Type B pancreatic cell (in vitro differentiated cells): ENCODE measurements at regions not wholly inside any gene's neighbourhood (a gene's known extent, or its start where the extent isn't known, plus 50 kb on each side); places are given as distances from the start of the nearest gene placed in this dataset.

ENCODE experiments used
- DNase-seq: peaks from one replicate; pipeline ENCODE4 v3.0.0; 2021; ENCODE audit warnings: mixed read lengths; ENCODE audit not compliant: unreplicated experiment; ENCODE audit errors: extremely low spot score
- H3K27ac Mint-ChIP-seq: 2 replicates; pipeline ENCODE4 v1.8.0; 2021; ENCODE audit warnings: mild to moderate bottlenecking, mixed read lengths
- H3K27me3 Mint-ChIP-seq: 2 replicates; pipeline ENCODE4 v1.8.0; 2021; ENCODE audit warnings: mixed read lengths
- H3K36me3 Mint-ChIP-seq: 2 replicates; pipeline ENCODE4 v1.8.0; 2021; ENCODE audit warnings: mixed read lengths
- H3K4me1 Mint-ChIP-seq: one replicate; pipeline ENCODE4 v1.8.0; 2021; ENCODE audit warnings: mixed read lengths; ENCODE audit not compliant: unreplicated experiment
- H3K4me3 Mint-ChIP-seq: 2 replicates; pipeline ENCODE4 v1.8.0; 2021; ENCODE audit warnings: mild to moderate bottlenecking, mixed read lengths
- H3K9me3 Mint-ChIP-seq: 2 replicates; pipeline ENCODE4 v1.8.0; 2021; ENCODE audit warnings: mixed read lengths
- TF ChIP-seq, protein P1 (sequence below): fragments of 200-600 bp; sonication (generic); conservative IDR thresholded peaks from 2 replicates; pipeline ENCODE4 v1.5.0; 2021; ENCODE audit warnings: antibody characterized with exemption, mild to moderate bottlenecking

DNA sequence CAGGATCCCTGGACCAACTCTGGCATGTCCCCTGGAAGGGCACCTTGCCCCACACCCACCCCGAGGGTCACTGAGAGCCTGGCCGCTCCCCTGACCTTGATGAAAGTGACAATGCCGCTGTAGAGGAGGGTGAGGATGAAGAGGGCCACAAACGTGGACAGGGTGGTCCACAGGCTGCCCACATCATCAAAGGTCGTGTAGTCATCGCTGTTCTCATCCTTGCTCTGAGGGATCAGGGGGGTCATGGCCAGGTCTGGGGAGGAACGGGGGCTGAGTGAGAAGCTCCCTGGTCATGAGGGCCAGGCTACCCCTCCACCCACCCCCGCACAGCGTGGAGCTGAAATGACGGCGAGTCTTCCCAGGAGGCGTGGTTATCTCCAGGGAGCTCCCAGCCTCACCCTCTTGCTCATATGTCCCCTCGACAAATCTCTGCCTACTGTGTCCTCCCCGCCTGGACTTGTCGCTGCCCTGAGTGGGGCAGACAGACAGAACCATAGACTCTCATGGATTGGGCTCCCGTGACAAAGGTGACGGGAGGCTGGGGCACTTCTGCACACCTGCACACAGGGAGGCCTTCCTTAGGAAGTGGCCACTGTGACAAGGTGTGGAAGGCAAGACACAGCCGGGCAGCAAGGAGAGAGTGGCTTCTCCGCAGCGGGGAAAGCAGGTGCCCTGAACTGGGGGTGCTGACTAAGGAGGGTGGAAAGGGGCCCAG is 311.1 kb downstream of the TMEM121 start:
- no peak overlapping the region for H3K4me3 Mint-ChIP-seq
- H3K27me3 Mint-ChIP-seq: no peaks in the 10 kb centered on the region
- peaks cover 7% of the 10 kb centered on the region for H3K9me3 Mint-ChIP-seq
- H3K36me3 Mint-ChIP-seq: no peaks in the 10 kb centered on the region
- DNase-seq: no peak
- TF ChIP-seq, protein P1, sequence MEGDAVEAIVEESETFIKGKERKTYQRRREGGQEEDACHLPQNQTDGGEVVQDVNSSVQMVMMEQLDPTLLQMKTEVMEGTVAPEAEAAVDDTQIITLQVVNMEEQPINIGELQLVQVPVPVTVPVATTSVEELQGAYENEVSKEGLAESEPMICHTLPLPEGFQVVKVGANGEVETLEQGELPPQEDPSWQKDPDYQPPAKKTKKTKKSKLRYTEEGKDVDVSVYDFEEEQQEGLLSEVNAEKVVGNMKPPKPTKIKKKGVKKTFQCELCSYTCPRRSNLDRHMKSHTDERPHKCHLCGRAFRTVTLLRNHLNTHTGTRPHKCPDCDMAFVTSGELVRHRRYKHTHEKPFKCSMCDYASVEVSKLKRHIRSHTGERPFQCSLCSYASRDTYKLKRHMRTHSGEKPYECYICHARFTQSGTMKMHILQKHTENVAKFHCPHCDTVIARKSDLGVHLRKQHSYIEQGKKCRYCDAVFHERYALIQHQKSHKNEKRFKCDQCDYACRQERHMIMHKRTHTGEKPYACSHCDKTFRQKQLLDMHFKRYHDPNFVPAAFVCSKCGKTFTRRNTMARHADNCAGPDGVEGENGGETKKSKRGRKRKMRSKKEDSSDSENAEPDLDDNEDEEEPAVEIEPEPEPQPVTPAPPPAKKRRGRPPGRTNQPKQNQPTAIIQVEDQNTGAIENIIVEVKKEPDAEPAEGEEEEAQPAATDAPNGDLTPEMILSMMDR: no peak
- no peaks in the 10 kb centered on the region for H3K4me1 Mint-ChIP-seq
- no peak overlapping the region for H3K27ac Mint-ChIP-seq

- no peak overlapping the region for H3K4me3 Mint-ChIP-seq
- H3K9me3 Mint-ChIP-seq: peaks cover 7% of the 10 kb centered on the region
- DNase-seq: no peak
- H3K27me3 Mint-ChIP-seq: no peaks in the 10 kb centered on the region
- TF ChIP-seq, protein P1: no peak
- no peak overlapping the region for H3K27ac Mint-ChIP-seq
- H3K36me3 Mint-ChIP-seq: no peaks in the 10 kb centered on the region
- H3K4me1 Mint-ChIP-seq: no peaks in the 10 kb centered on the region
Observed at GRCh38 chr14:105838107-105838506, 311.7 kb downstream of the TMEM121 start.

GRCh38 chr14:105838591-105839424 is 312.4 kb downstream of the TMEM121 start:
- peaks cover 7% of the 10 kb centered on the region for H3K9me3 Mint-ChIP-seq
- no peak overlapping the region for H3K27ac Mint-ChIP-seq
- no peaks in the 10 kb centered on the region for H3K36me3 Mint-ChIP-seq
- no peaks in the 10 kb centered on the region for H3K27me3 Mint-ChIP-seq
- H3K4me3 Mint-ChIP-seq: no peak overlapping the region
- no peaks in the 10 kb centered on the region for H3K4me1 Mint-ChIP-seq
- DNase-seq: peak; percentile 65
- TF ChIP-seq, protein P1: no peak

GRCh38 chr14:105839425-105840265 is 313.3 kb downstream of the TMEM121 start:
- H3K4me1 Mint-ChIP-seq: no peaks in the 10 kb centered on the region
- no peaks in the 10 kb centered on the region for H3K27me3 Mint-ChIP-seq
- peaks cover 7% of the 10 kb centered on the region for H3K9me3 Mint-ChIP-seq
- DNase-seq: peak; percentile 65
- no peak overlapping the region for H3K4me3 Mint-ChIP-seq
- H3K36me3 Mint-ChIP-seq: no peaks in the 10 kb centered on the region
- TF ChIP-seq, protein P1: no peak
- H3K27ac Mint-ChIP-seq: no peak overlapping the region

DNA sequence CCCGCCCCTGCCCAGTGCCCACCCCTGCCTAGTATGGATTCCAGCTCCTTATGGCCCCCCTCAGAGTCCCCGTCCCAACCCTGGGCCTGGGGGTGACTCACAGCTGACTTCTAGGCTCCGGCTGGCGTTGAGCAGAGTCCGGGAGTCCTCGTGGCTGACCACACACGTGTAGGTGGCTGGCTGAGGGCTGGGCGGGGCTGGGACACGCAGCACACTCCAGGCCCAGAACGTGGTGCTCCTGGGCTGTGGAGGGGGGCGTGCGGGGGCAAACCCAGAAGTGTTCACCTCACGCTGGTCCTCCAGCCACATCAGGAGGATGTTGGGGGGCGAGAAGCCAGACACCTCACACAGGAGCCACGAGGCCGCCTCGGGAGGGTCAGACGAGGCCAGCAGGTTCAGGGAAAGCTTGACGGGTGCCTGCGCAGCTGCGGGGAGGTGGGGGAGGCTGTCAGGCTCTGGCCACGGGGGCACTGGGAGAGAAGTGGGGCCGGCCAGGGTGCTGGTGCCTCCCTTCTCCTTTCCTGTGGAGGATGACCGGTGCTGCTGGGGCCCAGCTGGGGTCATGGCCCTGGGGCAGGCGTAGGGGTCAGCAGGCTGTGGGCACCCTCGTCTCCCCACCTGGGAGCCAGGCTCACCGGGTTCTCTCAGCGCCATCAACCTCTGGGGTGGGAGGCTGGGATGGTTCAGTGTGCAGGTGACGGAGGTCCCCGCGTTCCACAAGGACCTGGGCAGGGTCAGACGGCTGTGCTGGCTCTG is 314.1 kb downstream of the TMEM121 start:
- TF ChIP-seq, protein P1: no peak
- Mint-ChIP-seq H3K4me3 (no peak overlapping the region), H3K27ac (no peak overlapping the region), H3K9me3 (peaks cover 7% of the 10 kb centered on the region), H3K4me1 (no peaks in the 10 kb centered on the region), H3K27me3 (no peaks in the 10 kb centered on the region), H3K36me3 (no peaks in the 10 kb centered on the region)
- DNase-seq: no peak
